ENCODE measurements at regions not wholly inside any gene's neighbourhood (a gene's known extent, or its start where the extent isn't known, plus 50 kb on each side); places are given as distances from the start of the nearest gene placed in this dataset.

- Histone ChIP-seq H3K27me3 (ENCODE audit: control insufficient read depth, insufficient read depth, low read length) (no peaks in the 10 kb centered on the region), H3K9me3 (ENCODE audit: control insufficient read depth, insufficient read depth, low read depth, low read length) (no peaks in the 10 kb centered on the region), H3K27ac (ENCODE audit: low read length) (no peak overlapping the region), H3K36me3 (ENCODE audit: control insufficient read depth, insufficient read depth, low read length) (no peaks in the 10 kb centered on the region), H3K4me1 (ENCODE audit: control insufficient read depth, insufficient read depth, low read length) (no peaks in the 10 kb centered on the region), H3K4me3 (ENCODE audit: low read depth in 2 of 2, low read length in 2 of 2) (no peak overlapping the region)
- POLR2A ChIA-PET = no interaction called here
- no peak for DNase-seq (ENCODE audit: low read depth, low spot score)
- no TSS peak for BruUV-seq (replicated peaks)
- CTCF ChIA-PET = no interaction called here
- no peak for ATAC-seq
- intact Hi-C loops (cut with micrococcal nuclease; ENCODE audit: unreplicated experiment) (no loop called here), in situ Hi-C loops (cut with HindIII; ENCODE audit: low pct_unique_long_range_greater_than_20kb, low sequenced_read_pairs) (no loop called here)
- no peak for TF ChIP-seq CTCF (IDR thresholded peaks at IDR 0.05)
- TF ChIP-seq REST (IDR thresholded peaks at IDR 0.05; ENCODE audit: insufficient read depth in 1 of 2, low read depth in 2 of 2, low read length in 1 of 2) = no peak
- no peak for TF ChIP-seq POLR2AphosphoS5 (IDR thresholded peaks at IDR 0.05; ENCODE audit: low read depth, low read length)
Observed at GRCh38 chr5:114006582-114006981, 355.3 kb upstream of the KCNN2 start.

GRCh38 chr5:114007678-114008077 is 354.2 kb upstream of the KCNN2 start:
- Histone ChIP-seq H3K36me3 (ENCODE audit: control insufficient read depth, insufficient read depth, low read length) (no peaks in the 10 kb centered on the region), H3K27ac (ENCODE audit: low read length) (no peak overlapping the region), H3K9me3 (ENCODE audit: control insufficient read depth, insufficient read depth, low read depth, low read length) (no peaks in the 10 kb centered on the region), H3K27me3 (ENCODE audit: control insufficient read depth, insufficient read depth, low read length) (no peaks in the 10 kb centered on the region), H3K4me3 (ENCODE audit: low read depth in 2 of 2, low read length in 2 of 2) (no peak overlapping the region), H3K4me1 (ENCODE audit: control insufficient read depth, insufficient read depth, low read length) (no peaks in the 10 kb centered on the region)
- ATAC-seq (no peak), DNase-seq (ENCODE audit: low read depth, low spot score) (no peak)
- intact Hi-C loops (cut with micrococcal nuclease; ENCODE audit: unreplicated experiment) (no loop called here), in situ Hi-C loops (cut with HindIII; ENCODE audit: low pct_unique_long_range_greater_than_20kb, low sequenced_read_pairs) (no loop called here)
- ChIA-PET CTCF (no interaction called here), POLR2A (interaction anchor here (0.6 kb wide), 1 partner anchor 958 kb away, joined by 3 read pairs; no protein-coding TSS in a partner anchor)
- no peak for TF ChIP-seq POLR2AphosphoS5 (IDR thresholded peaks at IDR 0.05; ENCODE audit: low read depth, low read length)
- TF ChIP-seq CTCF (IDR thresholded peaks at IDR 0.05) = no peak
- TF ChIP-seq TCF7L2 (IDR thresholded peaks at IDR 0.05; ENCODE audit: low read depth, low read length) = no peak
- no peak for TF ChIP-seq SIN3A (IDR thresholded peaks at IDR 0.05; ENCODE audit: borderline replicate concordance, insufficient read depth, low read depth, low read length)
- no peak for TF ChIP-seq REST (IDR thresholded peaks at IDR 0.05; ENCODE audit: insufficient read depth in 1 of 2, low read depth in 2 of 2, low read length in 1 of 2)
- BruUV-seq (replicated peaks) = no TSS peak

Measured in Panc1 (cell line).